ENCODE measurements at regions not wholly inside any gene's neighbourhood (a gene's known extent, or its start where the extent isn't known, plus 50 kb on each side); places are given as distances from the start of the nearest gene placed in this dataset.

DNA sequence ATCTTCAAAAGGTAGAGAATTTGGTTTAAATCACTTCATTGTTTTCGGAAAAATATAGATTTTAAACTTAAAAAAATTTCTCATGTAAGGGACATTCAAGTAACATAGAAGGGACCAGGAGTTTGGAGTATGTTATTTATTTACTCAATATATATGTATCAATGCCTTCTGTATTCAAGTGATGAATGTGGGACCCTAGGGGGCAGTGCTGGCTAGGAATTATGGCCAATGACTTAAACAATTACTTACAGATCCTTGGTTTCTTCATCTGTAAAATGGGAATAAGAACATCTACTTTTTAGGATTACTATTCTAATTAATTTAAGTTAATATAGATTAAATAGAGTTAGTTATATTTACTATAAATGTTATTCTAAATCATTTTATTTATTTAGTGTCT lies 886.3 kb upstream of the RBFOX1 start:
- H3K4me1 ChIP-seq (ENCODE audit: control insufficient read depth, extremely low read depth, insufficient read depth, low read length), result no peaks in the 10 kb centered on the region
- no peak for FAIRE-seq
- no TSS peak for BruUV-seq (replicated peaks)
- H3K9me3 ChIP-seq (replicated peaks; ENCODE audit: control insufficient read depth, insufficient read depth, low read length), result no peaks in the 10 kb centered on the region
- H3K9ac ChIP-seq (replicated peaks; ENCODE audit: extremely low read depth, insufficient read depth, low read length), result no peak overlapping the region
- no peak for TF ChIP-seq POLR2A (IDR thresholded peaks at IDR 0.05; ENCODE audit: low read depth, low read length)
- TF ChIP-seq, protein P1, sequence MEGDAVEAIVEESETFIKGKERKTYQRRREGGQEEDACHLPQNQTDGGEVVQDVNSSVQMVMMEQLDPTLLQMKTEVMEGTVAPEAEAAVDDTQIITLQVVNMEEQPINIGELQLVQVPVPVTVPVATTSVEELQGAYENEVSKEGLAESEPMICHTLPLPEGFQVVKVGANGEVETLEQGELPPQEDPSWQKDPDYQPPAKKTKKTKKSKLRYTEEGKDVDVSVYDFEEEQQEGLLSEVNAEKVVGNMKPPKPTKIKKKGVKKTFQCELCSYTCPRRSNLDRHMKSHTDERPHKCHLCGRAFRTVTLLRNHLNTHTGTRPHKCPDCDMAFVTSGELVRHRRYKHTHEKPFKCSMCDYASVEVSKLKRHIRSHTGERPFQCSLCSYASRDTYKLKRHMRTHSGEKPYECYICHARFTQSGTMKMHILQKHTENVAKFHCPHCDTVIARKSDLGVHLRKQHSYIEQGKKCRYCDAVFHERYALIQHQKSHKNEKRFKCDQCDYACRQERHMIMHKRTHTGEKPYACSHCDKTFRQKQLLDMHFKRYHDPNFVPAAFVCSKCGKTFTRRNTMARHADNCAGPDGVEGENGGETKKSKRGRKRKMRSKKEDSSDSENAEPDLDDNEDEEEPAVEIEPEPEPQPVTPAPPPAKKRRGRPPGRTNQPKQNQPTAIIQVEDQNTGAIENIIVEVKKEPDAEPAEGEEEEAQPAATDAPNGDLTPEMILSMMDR (IDR thresholded peaks at IDR 0.05; ENCODE audit: extremely low read depth in 1 of 2, insufficient read depth in 1 of 2, low read depth in 1 of 2, low read length in 2 of 2), result no peak
- ChIA-PET CTCF (no interaction called here), POLR2A (no interaction called here)
- H3K4me3 ChIP-seq (replicated peaks in 1 of 3; ENCODE audit: insufficient read depth in 1 of 3, low read depth in 1 of 3, low read length in 3 of 3), result no peak overlapping the region
- no peak overlapping the region for H3K4me2 ChIP-seq (ENCODE audit: insufficient read depth, low read length)
- DNase-seq (ENCODE audit: low read depth, low spot score), result no peak
- dilution Hi-C loops (cut with MboI; ENCODE audit: extremely low pct_ligation_motif_present, low sequenced_read_pairs) (no loop called here), intact Hi-C loops (cut with micrococcal nuclease) (no loop called here)
- no peak overlapping the region for H3K27ac ChIP-seq (ENCODE audit: insufficient read depth, low read depth, low read length)
- no peaks in the 10 kb centered on the region for H4K20me1 ChIP-seq (replicated peaks; ENCODE audit: control insufficient read depth, extremely low read depth, insufficient read depth, low read length)
- no peaks in the 10 kb centered on the region for H3K9me1 ChIP-seq (replicated peaks; ENCODE audit: control insufficient read depth, extremely low read depth, insufficient read depth, low read length)
- no peaks in the 10 kb centered on the region for H3K79me2 ChIP-seq (ENCODE audit: control insufficient read depth, insufficient read depth, low read length)
- H2AFZ ChIP-seq (ENCODE audit: low read depth, low read length), result no peak overlapping the region
- no peaks in the 10 kb centered on the region for H3K36me3 ChIP-seq (ENCODE audit: control insufficient read depth in 2 of 2, extremely low read depth in 1 of 2, insufficient read depth in 2 of 2, low read length in 2 of 2)
- H3K27me3 ChIP-seq (ENCODE audit: control insufficient read depth in 2 of 2, insufficient read depth in 2 of 2, low read length in 2 of 2), result no peaks in the 10 kb centered on the region

DNA sequence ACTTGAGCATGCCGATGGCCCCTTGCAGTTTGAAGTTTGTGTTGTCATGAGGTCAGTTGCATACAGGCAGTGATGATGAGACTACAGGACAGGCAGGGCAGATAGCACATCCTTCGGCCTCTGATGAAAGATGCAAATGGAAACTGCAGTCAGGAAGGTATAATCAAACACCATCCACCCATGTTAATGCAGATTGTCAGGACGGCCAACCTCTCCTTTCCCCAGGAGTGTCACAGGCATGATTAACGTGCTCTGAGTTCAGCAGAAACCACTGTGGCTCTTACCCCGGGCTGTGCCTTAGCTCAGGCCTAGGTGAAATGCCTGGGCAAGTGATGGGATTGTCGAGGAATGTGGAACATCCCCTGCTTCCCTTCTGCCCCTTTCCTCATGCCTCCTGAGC lies 893.5 kb upstream of the RBFOX1 start:
- Histone ChIP-seq H3K27me3 (ENCODE audit: control insufficient read depth in 2 of 2, insufficient read depth in 2 of 2, low read length in 2 of 2) (no peaks in the 10 kb centered on the region), H2AFZ (ENCODE audit: low read depth, low read length) (no peak overlapping the region), H3K4me3 (replicated peaks in 1 of 3; ENCODE audit: insufficient read depth in 1 of 3, low read depth in 1 of 3, low read length in 3 of 3) (no peak overlapping the region), H4K20me1 (replicated peaks; ENCODE audit: control insufficient read depth, extremely low read depth, insufficient read depth, low read length) (no peaks in the 10 kb centered on the region), H3K9ac (replicated peaks; ENCODE audit: extremely low read depth, insufficient read depth, low read length) (no peak overlapping the region), H3K9me3 (replicated peaks; ENCODE audit: control insufficient read depth, insufficient read depth, low read length) (peaks cover 6% of the 10 kb centered on the region), H3K4me2 (ENCODE audit: insufficient read depth, low read length) (no peak overlapping the region), H3K27ac (ENCODE audit: insufficient read depth, low read depth, low read length) (no peak overlapping the region), H3K79me2 (ENCODE audit: control insufficient read depth, insufficient read depth, low read length) (no peaks in the 10 kb centered on the region), H3K4me1 (ENCODE audit: control insufficient read depth, extremely low read depth, insufficient read depth, low read length) (no peaks in the 10 kb centered on the region), H3K9me1 (replicated peaks; ENCODE audit: control insufficient read depth, extremely low read depth, insufficient read depth, low read length) (no peaks in the 10 kb centered on the region), H3K36me3 (ENCODE audit: control insufficient read depth in 2 of 2, extremely low read depth in 1 of 2, insufficient read depth in 2 of 2, low read length in 2 of 2) (no peaks in the 10 kb centered on the region)
- no TSS peak for BruUV-seq (replicated peaks)
- ChIA-PET POLR2A (no interaction called here), CTCF (no interaction called here)
- dilution Hi-C loops (cut with MboI; ENCODE audit: extremely low pct_ligation_motif_present, low sequenced_read_pairs), result no loop called here
- TF ChIP-seq POLR2AphosphoS5 (IDR thresholded peaks at IDR 0.05; ENCODE audit: insufficient read depth, low read depth, low read length) (no peak), EZH2 (IDR thresholded peaks at IDR 0.05; ENCODE audit: borderline replicate concordance, low read depth, low read length, severe bottlenecking) (no peak), POLR2A (IDR thresholded peaks at IDR 0.05; ENCODE audit: low read depth, low read length) (no peak), GATA2 (IDR thresholded peaks at IDR 0.05; ENCODE audit: insufficient read depth, insufficient read length, low read depth, low read length) (no peak), JUN (IDR thresholded peaks at IDR 0.05; ENCODE audit: borderline replicate concordance, insufficient read depth, insufficient read length, low read depth) (no peak)
- TF ChIP-seq, protein P2, sequence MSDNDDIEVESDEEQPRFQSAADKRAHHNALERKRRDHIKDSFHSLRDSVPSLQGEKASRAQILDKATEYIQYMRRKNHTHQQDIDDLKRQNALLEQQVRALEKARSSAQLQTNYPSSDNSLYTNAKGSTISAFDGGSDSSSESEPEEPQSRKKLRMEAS (IDR thresholded peaks at IDR 0.05; ENCODE audit: insufficient read depth, insufficient read length), result no peak
- no peak for DNase-seq (ENCODE audit: low read depth, low spot score)
- intact Hi-C loops (cut with micrococcal nuclease), result no loop called here
- no peak for FAIRE-seq
